Fibroblast of the aortic adventitia (primary cell): ENCODE measurements at regions not wholly inside any gene's neighbourhood (a gene's known extent, or its start where the extent isn't known, plus 50 kb on each side); places are given as distances from the start of the nearest gene placed in this dataset.
"Not testable (repeated sequence)": the region's sequence is repeated elsewhere in the genome, so short reads cannot be mapped to it uniquely, and the experiment has no call there.

Experiments used
- DNase-seq: peaks from one replicate; pipeline ENCODE4 v3.0.0-alpha.2; 2010; ENCODE audit warnings: low read depth
- H3K4me3 ChIP-seq: 2 replicates; pipeline ENCODE4 v1.5.1; 2011; ENCODE audit warnings: low read depth, mild to moderate bottlenecking, control low read depth, low read length, moderate library complexity
- TF ChIP-seq, protein P1 (sequence below): IDR thresholded peaks from 2 replicates; pipeline ENCODE4 v1.5.1; 2011; ENCODE audit warnings: mild to moderate bottlenecking, low read length, control low read depth, inconsistent platforms; ENCODE audit not compliant: insufficient read depth

DNA sequence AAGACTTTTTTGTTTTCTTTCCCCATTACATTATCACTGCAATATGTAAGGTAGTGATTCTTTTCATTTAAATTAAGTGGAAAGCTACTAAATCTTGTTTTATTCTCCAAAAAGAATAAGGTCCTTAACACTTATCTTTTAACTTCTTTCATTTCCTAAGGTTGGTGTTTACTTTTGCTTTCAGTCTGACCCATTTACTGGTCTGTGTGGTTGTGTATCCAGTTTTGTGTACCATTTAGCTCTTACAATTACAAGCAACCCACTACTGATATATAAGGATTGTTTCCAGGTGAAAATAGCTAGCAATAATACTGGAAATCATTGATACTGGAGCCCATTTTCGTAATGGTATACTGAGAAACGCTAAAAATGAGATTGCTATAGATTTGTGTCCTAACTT, 123.1 kb upstream of the CXorf66 start:
- TF ChIP-seq, protein P1, sequence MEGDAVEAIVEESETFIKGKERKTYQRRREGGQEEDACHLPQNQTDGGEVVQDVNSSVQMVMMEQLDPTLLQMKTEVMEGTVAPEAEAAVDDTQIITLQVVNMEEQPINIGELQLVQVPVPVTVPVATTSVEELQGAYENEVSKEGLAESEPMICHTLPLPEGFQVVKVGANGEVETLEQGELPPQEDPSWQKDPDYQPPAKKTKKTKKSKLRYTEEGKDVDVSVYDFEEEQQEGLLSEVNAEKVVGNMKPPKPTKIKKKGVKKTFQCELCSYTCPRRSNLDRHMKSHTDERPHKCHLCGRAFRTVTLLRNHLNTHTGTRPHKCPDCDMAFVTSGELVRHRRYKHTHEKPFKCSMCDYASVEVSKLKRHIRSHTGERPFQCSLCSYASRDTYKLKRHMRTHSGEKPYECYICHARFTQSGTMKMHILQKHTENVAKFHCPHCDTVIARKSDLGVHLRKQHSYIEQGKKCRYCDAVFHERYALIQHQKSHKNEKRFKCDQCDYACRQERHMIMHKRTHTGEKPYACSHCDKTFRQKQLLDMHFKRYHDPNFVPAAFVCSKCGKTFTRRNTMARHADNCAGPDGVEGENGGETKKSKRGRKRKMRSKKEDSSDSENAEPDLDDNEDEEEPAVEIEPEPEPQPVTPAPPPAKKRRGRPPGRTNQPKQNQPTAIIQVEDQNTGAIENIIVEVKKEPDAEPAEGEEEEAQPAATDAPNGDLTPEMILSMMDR, result no peak
- no peak overlapping the region for H3K4me3 ChIP-seq
- no peak for DNase-seq

DNA sequence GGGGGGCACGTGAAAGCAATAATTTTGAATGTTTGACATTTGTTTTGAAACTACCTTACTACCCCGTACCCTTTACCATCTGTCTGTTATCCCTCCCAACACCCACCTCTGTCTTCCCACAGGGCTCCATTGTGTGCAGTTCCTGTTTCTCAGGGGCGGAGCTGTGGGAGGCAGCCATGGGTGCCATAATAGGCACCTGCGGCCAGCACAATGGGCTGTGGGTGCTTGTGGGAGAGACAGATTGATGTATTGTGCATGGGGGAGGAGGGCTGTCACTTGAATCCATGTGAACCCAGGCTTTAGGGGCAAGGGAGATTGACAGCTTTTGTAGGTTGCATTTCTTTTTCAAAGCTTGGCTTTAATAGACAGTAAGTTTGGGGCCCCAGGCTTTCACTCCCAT, 122.6 kb upstream of the CXorf66 start:
- H3K4me3 ChIP-seq, result no peak overlapping the region
- TF ChIP-seq, protein P1, result no peak

DNA sequence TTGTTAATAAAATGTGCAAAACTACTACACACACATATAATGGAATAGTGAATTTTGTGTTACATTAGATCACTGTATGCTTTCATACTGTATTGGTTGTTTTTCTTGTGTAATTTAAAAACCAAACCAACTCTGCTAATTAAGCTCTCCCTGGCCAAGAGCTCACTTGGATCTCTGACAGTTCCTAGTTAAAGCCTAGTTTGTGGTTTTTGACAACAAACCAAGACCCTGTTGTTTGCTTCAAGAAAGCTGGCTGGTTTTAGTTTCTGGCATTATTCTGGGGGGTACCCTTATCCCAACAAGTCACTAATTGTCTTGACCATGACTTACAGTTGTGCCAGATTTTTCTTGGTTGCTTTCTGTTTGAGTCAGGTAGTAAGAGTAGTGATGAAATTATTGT, 121.4 kb upstream of the CXorf66 start:
- DNase-seq, result no peak
- TF ChIP-seq, protein P1, result no peak

More for the DNA sequence above, 122.6 kb upstream of the CXorf66 start:
- DNase-seq, result no peak

DNA sequence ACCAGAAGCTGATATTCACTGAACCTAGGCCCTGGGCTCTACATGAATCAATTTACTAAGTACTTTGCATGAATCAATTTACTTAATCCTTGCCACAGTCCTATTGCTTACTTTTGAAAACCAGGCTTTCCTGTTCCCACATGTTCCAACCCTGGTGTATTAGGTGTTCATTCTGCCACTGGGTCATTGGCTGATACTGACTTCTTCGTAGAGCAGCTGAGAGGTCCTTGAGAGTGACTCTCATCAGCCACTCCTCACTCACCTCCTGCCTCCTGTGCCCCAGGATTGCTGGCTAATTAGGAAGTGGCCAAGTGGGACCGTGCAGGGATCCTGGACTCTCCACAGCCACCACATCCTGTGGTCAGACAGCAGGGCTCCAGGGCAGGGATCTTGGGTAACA, 109.5 kb upstream of the CXorf66 start:
- DNase-seq, H3K4me3 ChIP-seq: not testable (repeated sequence)

More for the DNA sequence above, 121.4 kb upstream of the CXorf66 start:
- H3K4me3 ChIP-seq, result no peak overlapping the region

DNA sequence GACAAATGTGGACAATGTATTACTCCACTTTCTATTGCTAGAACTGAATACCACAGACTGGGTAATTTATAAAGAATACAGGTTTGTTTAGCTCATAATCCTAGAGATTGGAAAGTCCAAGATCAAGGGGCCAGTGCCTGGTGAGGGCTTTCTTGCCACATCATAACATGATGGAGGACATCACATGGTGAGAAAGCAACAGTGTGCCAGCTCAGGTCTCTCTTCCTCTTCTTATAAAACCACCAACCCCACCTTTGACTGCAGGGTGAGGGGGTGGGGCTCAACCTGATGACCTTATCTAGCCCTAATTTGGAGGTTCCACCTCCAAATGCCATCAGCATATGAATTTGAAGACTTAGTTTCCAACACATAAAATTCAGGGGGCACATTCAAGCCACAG, 105.7 kb upstream of the CXorf66 start:
- DNase-seq, result no peak
- no peak overlapping the region for H3K4me3 ChIP-seq
- TF ChIP-seq, protein P1, result no peak

DNA sequence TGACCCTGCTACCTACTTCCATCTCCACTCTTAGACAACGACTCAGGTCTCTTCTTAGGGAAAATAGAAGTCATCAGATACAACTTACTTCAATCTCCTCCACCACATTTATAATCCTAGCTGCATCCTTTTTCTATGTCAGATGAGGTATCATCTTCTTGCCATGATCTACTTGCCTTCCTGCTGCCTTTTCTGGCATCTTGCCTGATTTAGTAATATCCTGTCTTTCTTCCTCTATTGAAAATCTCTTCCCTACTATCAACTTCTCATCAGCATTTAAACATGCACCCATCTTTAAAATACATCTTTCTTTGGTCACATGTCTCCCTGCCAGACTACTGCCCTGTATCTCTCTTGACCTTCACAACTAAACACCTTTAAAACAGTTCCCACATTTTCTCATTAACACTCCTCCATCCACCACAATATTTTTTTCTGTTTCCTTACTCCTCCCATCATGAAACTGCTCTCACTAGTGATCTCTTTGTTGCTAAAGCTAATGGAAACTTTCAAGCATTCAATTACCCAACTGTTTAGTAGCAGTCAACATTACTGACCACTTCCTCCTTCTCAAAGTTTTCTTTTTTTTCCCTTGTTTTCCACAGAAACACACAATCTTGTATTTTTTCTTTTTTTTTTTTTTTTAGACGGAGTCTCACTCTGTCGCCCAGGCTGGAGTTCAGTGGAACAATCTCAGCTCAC, 100.8 kb upstream of the CXorf66 start:
- DNase-seq, result no peak
- TF ChIP-seq, protein P1, result no peak

DNA sequence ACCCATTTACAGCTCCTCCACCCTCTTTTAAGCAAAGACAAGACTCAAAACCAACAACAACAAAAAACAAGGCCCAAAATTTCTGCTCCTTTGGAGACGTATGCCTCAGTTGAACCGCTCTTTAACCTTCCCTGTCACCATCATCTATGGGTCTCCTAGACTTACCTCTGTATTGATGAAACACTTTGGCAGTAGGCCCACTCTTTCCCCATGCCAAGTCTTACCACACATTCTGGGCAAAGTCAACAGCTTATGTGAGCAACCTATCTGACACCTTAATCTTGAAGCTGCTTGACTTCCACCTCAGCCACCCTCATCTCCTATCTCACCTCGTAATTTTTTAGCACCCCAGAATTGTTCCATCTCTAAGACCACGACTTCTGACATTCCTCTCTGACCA, 99.7 kb upstream of the CXorf66 start:
- H3K4me3 ChIP-seq, result no peak overlapping the region
- TF ChIP-seq, protein P1, result no peak
- no peak for DNase-seq

More for the DNA sequence above, 100.8 kb upstream of the CXorf66 start:
- no peak overlapping the region for H3K4me3 ChIP-seq
